ENCODE measurements at regions not wholly inside any gene's neighbourhood (a gene's known extent, or its start where the extent isn't known, plus 50 kb on each side); places are given as distances from the start of the nearest gene placed in this dataset.
"Not testable (repeated sequence)": the region's sequence is repeated elsewhere in the genome, so short reads cannot be mapped to it uniquely, and the experiment has no call there.

DNA sequence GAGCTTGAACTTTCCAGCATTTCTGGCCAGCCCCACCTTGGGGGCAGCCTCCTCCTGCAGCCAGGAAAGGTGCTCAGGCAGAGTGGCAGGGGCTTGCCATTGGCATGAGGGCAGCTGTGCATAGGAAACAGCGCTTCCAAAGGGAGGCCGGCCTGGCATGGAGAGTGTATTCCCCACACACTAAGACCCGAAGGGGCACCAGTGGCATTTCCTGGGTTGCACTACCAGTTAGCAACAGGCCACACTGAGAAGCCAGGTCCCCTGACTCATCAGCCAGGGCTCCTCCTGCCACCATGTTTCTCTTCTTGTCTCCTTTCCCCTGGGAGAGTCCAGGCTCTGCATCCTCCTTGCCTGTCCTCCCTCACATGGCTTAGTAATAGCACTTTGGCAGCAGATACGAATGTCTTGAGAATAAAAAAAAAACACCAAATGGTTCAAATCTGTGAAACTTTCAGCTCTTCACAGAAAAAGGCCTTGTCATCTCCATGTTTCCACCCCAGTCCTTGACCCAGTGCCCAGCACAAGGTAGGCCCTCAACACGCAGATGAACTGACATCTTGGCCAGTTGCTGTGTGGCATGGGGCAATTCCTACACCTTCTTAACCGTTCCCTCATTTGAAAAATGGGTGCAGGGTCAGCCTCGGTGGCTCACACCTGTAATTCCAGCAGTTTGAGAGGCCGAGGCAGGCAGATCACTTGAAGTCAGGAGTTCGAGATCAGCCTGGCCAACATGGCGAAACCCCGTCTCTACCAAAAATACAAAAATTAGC is 180.4 kb downstream of the SMAD6 start:
- no peaks in the 10 kb centered on the region for H3K27me3 ChIP-seq (ENCODE audit: control insufficient read depth, insufficient read depth, low read length)
- no peak overlapping the region for H3K9ac ChIP-seq (ENCODE audit: low read depth, low read length)

DNA sequence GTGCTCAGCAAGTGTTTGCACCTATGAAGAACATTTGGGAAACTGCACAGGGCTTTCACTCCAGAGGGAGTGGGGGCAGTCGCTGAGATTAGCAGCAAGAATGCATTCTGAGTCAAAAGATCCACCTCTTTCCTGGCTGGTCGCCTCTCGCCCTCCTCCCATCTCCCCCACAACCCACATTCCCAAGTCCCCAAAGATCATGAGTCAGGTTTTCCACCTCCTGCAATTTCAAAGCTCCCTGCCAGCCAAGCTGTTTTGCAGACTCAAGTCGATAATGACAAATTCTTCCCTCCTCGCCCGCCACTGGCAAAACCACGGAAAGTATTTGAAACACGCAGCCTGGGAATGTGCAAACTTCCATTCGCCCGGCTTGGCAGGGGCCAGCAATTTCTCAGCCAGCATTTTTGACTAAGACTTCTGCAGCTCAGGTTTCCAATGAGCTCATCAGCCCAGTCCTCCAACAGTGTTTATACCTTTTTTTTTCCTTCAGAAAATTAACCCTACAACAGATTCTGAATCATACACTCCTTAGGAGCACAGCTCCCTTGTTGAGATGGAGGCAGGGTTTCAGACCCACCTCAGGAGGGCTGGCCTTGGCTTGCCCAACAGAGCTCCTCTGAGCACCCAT is 181.4 kb downstream of the SMAD6 start:
- H3K36me3 ChIP-seq (ENCODE audit: control insufficient read depth, insufficient read depth, low read length): no peaks in the 10 kb centered on the region
- no peak overlapping the region for H3K9ac ChIP-seq (ENCODE audit: low read depth, low read length)
- H3K9me3 ChIP-seq (ENCODE audit: control insufficient read depth, insufficient read depth, low read length): no peaks in the 10 kb centered on the region
- peaks cover 2% of the 10 kb centered on the region for H3K4me1 ChIP-seq (ENCODE audit: control insufficient read depth, insufficient read depth, low read length)
- H3K27me3 ChIP-seq (ENCODE audit: control insufficient read depth, insufficient read depth, low read length): no peaks in the 10 kb centered on the region
- no peak overlapping the region for H3K4me3 ChIP-seq (ENCODE audit: low read depth, low read length)

More for the DNA sequence above, 180.4 kb downstream of the SMAD6 start:
- Histone ChIP-seq H3K36me3 (ENCODE audit: control insufficient read depth, insufficient read depth, low read length) (no peaks in the 10 kb centered on the region), H3K9me3 (ENCODE audit: control insufficient read depth, insufficient read depth, low read length) (no peaks in the 10 kb centered on the region), H3K4me1 (ENCODE audit: control insufficient read depth, insufficient read depth, low read length) (peaks cover 2% of the 10 kb centered on the region), H3K4me3 (ENCODE audit: low read depth, low read length) (no peak overlapping the region)

GRCh38 chr15:66884115-66884622 is 181.2 kb upstream of the SMAD3 start:
- H3K4me1 ChIP-seq (ENCODE audit: control insufficient read depth, insufficient read depth, low read length): peaks cover 2% of the 10 kb centered on the region
- H3K9me3 ChIP-seq (ENCODE audit: control insufficient read depth, insufficient read depth, low read length): no peaks in the 10 kb centered on the region
- no peak overlapping the region for H3K4me3 ChIP-seq (ENCODE audit: low read depth, low read length)
- no peaks in the 10 kb centered on the region for H3K27me3 ChIP-seq (ENCODE audit: control insufficient read depth, insufficient read depth, low read length)
- no peaks in the 10 kb centered on the region for H3K36me3 ChIP-seq (ENCODE audit: control insufficient read depth, insufficient read depth, low read length)
- no peak overlapping the region for H3K9ac ChIP-seq (ENCODE audit: low read depth, low read length)

DNA sequence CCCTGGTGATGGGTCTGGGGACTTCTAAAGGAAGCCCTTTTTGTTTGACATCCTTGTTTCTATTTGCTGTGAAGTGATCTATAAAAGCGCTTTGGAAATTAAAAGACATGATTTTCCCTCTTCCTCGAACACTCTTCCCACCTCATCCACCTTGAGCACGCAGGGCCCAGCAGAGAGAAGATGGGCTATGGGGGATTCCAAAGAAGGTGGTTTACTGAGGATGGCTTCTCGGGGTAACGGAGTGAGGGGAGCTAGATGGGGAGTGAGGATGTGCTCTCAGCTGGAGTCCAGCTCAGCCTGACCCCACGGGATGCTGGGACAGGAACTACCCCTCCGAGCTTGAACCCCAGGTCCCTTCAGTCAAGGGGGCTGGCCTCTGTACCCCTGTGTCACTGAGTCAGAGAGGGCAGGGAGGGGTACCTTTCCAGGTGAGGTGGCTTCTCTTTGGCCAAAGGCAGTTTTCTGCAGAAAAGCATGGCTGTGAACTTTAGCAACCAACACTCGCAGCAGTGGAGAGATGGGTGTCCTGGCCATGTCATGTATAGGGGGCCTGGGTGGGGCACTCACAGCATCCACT is 180.7 kb upstream of the SMAD3 start:
- H3K27me3 ChIP-seq (ENCODE audit: control insufficient read depth, insufficient read depth, low read length): no peaks in the 10 kb centered on the region
- H3K36me3 ChIP-seq (ENCODE audit: control insufficient read depth, insufficient read depth, low read length): no peaks in the 10 kb centered on the region
- H3K4me3 ChIP-seq (ENCODE audit: low read depth, low read length): no peak overlapping the region
- no peaks in the 10 kb centered on the region for H3K9me3 ChIP-seq (ENCODE audit: control insufficient read depth, insufficient read depth, low read length)
- H3K9ac ChIP-seq (ENCODE audit: low read depth, low read length): no peak overlapping the region
- H3K4me1 ChIP-seq (ENCODE audit: control insufficient read depth, insufficient read depth, low read length): peaks cover 2% of the 10 kb centered on the region

- Histone ChIP-seq H3K4me3 (ENCODE audit: low read depth, low read length) (no peak overlapping the region), H3K9me3 (ENCODE audit: control insufficient read depth, insufficient read depth, low read length) (no peaks in the 10 kb centered on the region), H3K36me3 (ENCODE audit: control insufficient read depth, insufficient read depth, low read length) (no peaks in the 10 kb centered on the region), H3K9ac (ENCODE audit: low read depth, low read length) (no peak overlapping the region), H3K27me3 (ENCODE audit: control insufficient read depth, insufficient read depth, low read length) (no peaks in the 10 kb centered on the region), H3K4me1 (ENCODE audit: control insufficient read depth, insufficient read depth, low read length) (peaks cover 2% of the 10 kb centered on the region)
Measured at GRCh38 chr15:66885281-66885915, 180.0 kb upstream of the SMAD3 start.

DNA sequence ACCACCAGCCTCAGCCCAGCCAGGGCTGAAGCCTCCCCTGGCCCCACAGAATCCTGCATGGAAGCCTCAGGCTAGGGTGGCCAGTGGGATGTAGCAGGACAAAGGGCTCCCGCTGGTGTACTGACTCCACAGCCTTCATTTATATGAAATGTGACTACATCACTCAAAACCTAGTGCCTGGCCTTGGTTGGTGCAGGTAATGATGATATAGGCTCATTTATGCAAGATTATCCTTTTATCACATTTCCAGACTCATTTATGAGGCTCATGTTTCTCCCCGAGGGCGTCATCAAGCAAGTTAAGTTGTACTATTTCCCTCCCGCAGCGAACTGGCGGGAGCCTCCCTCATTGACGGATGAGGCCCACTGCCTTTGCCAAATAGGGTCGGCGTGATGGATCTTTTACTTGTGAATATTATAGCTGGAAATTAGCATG is 179.1 kb upstream of the SMAD3 start:
- H3K36me3 ChIP-seq (ENCODE audit: control insufficient read depth, insufficient read depth, low read length): no peaks in the 10 kb centered on the region
- H3K4me1 ChIP-seq (ENCODE audit: control insufficient read depth, insufficient read depth, low read length): peaks cover 2% of the 10 kb centered on the region
- no peak overlapping the region for H3K9ac ChIP-seq (ENCODE audit: low read depth, low read length)

DNA sequence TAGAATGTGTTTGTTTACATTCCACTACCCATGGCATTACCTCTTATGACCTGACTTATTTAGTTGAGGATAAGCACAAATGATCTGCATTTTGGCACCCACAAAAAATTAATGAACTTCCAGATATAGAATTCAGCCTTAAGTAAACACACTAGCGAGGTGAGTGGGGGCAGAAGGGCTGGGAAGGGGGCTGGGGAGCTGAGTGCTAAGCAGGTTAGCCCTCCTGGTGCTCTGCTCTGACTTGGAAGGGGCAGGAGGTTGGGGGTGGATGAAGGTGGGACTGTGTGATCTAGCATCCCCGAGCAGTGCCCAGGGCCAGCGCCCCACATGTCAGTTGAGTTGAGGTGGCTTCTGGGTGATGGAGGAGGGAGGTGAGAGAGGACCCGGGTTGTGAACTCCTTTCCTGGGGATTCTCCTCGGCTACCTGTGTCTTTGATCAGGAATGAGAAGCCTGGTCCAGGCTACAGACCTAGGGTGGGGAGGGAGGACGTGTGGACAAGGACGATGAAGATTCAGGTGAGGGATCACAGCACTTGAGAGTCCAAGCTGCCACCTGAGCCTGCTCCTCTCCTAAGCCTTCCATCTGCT is 178.6 kb upstream of the SMAD3 start:
- Histone ChIP-seq H3K4me3 (ENCODE audit: low read depth, low read length) (no peak overlapping the region), H3K4me1 (ENCODE audit: control insufficient read depth, insufficient read depth, low read length) (peaks cover 2% of the 10 kb centered on the region), H3K27me3 (ENCODE audit: control insufficient read depth, insufficient read depth, low read length) (no peaks in the 10 kb centered on the region)

More for the DNA sequence above, 179.1 kb upstream of the SMAD3 start:
- no peaks in the 10 kb centered on the region for H3K27me3 ChIP-seq (ENCODE audit: control insufficient read depth, insufficient read depth, low read length)
- H3K9me3 ChIP-seq (ENCODE audit: control insufficient read depth, insufficient read depth, low read length): no peaks in the 10 kb centered on the region
- H3K4me3 ChIP-seq (ENCODE audit: low read depth, low read length): no peak overlapping the region

GRCh38 chr15:66889298-66889697 is 176.1 kb upstream of the SMAD3 start:
- not testable (repeated sequence) for H3K4me3 ChIP-seq (ENCODE audit: low read depth, low read length); H3K27me3 ChIP-seq (ENCODE audit: control insufficient read depth, insufficient read depth, low read length); H3K9ac ChIP-seq (ENCODE audit: low read depth, low read length); H3K9me3 ChIP-seq (ENCODE audit: control insufficient read depth, insufficient read depth, low read length); H3K36me3 ChIP-seq (ENCODE audit: control insufficient read depth, insufficient read depth, low read length); H3K4me1 ChIP-seq (ENCODE audit: control insufficient read depth, insufficient read depth, low read length)

More for the DNA sequence above, 178.6 kb upstream of the SMAD3 start:
- H3K36me3 ChIP-seq (ENCODE audit: control insufficient read depth, insufficient read depth, low read length): no peaks in the 10 kb centered on the region
- no peaks in the 10 kb centered on the region for H3K9me3 ChIP-seq (ENCODE audit: control insufficient read depth, insufficient read depth, low read length)
- H3K9ac ChIP-seq (ENCODE audit: low read depth, low read length): no peak overlapping the region

- no peak overlapping the region for H3K9ac ChIP-seq (ENCODE audit: low read depth, low read length)
- H3K27me3 ChIP-seq (ENCODE audit: control insufficient read depth, insufficient read depth, low read length): no peaks in the 10 kb centered on the region
- no peak overlapping the region for H3K4me3 ChIP-seq (ENCODE audit: low read depth, low read length)
- H3K9me3 ChIP-seq (ENCODE audit: control insufficient read depth, insufficient read depth, low read length): no peaks in the 10 kb centered on the region
- H3K36me3 ChIP-seq (ENCODE audit: control insufficient read depth, insufficient read depth, low read length): no peaks in the 10 kb centered on the region
- no peaks in the 10 kb centered on the region for H3K4me1 ChIP-seq (ENCODE audit: control insufficient read depth, insufficient read depth, low read length)
Measured at GRCh38 chr15:66891776-66892175, 173.6 kb upstream of the SMAD3 start.

GRCh38 chr15:66893294-66893693 is 172.1 kb upstream of the SMAD3 start:
- Histone ChIP-seq H3K4me1 (ENCODE audit: control insufficient read depth, insufficient read depth, low read length) (no peaks in the 10 kb centered on the region), H3K36me3 (ENCODE audit: control insufficient read depth, insufficient read depth, low read length) (no peaks in the 10 kb centered on the region), H3K27me3 (ENCODE audit: control insufficient read depth, insufficient read depth, low read length) (no peaks in the 10 kb centered on the region), H3K9ac (ENCODE audit: low read depth, low read length) (no peak overlapping the region), H3K9me3 (ENCODE audit: control insufficient read depth, insufficient read depth, low read length) (no peaks in the 10 kb centered on the region), H3K4me3 (ENCODE audit: low read depth, low read length) (no peak overlapping the region)

GRCh38 chr15:66894363-66894762 is 171.0 kb upstream of the SMAD3 start:
- Histone ChIP-seq H3K9me3 (ENCODE audit: control insufficient read depth, insufficient read depth, low read length) (no peaks in the 10 kb centered on the region), H3K36me3 (ENCODE audit: control insufficient read depth, insufficient read depth, low read length) (no peaks in the 10 kb centered on the region), H3K4me3 (ENCODE audit: low read depth, low read length) (no peak overlapping the region), H3K27me3 (ENCODE audit: control insufficient read depth, insufficient read depth, low read length) (no peaks in the 10 kb centered on the region), H3K4me1 (ENCODE audit: control insufficient read depth, insufficient read depth, low read length) (no peaks in the 10 kb centered on the region), H3K9ac (ENCODE audit: low read depth, low read length) (no peak overlapping the region)

Data from iPS-15b (cell line).